Lower lobe of right lung (tissue), 2 donors: ENCODE measurements at regions not wholly inside any gene's neighbourhood (a gene's known extent, or its start where the extent isn't known, plus 50 kb on each side); places are given as distances from the start of the nearest gene placed in this dataset.
"Not testable (repeated sequence)": the region's sequence is repeated elsewhere in the genome, so short reads cannot be mapped to it uniquely, and the experiment has no call there.

Experiments used
- ATAC-seq, 2 donors: fragments of 200-7000 bp; cut with Tn5 transposase; one replicate each; pipeline ENCODE4 v1.9.1; 2020 to 2022; ENCODE audit warnings: mild to moderate bottlenecking in 2 of 2, moderate library complexity in 2 of 2
- DNase-seq: peaks from one replicate; pipeline ENCODE4 v3.0.0-alpha.2; 2020
- H3K27ac ChIP-seq: fragments of 200-600 bp; one replicate; pipeline ENCODE4 v1.8.0; 2022
- H3K27me3 ChIP-seq: fragments of 200-600 bp; one replicate; pipeline ENCODE4 v1.8.0; 2022; ENCODE audit warnings: low read depth
- H3K36me3 ChIP-seq: fragments of 200-600 bp; one replicate; pipeline ENCODE4 v1.8.0; 2022; ENCODE audit warnings: mild to moderate bottlenecking
- H3K4me1 ChIP-seq: fragments of 200-600 bp; one replicate; pipeline ENCODE4 v1.8.0; 2022
- H3K4me3 ChIP-seq: fragments of 200-600 bp; one replicate; pipeline ENCODE4 v1.8.0; 2022; ENCODE audit warnings: mild to moderate bottlenecking
- H3K9me3 ChIP-seq: fragments of 200-600 bp; one replicate; pipeline ENCODE4 v1.8.0; 2022
- intact Hi-C: fragments of 100-400 bp; cut with DNase I; formaldehyde crosslinking; loops from one replicate; pipeline ENCODE4 v1.11.0; 2022
- TF ChIP-seq, protein P1 (sequence below): fragments of 200-600 bp; IDR thresholded peaks from one replicate; pipeline ENCODE4 v1.8.0; 2022; ENCODE audit warnings: antibody characterized with exemption, mild to moderate bottlenecking
- donor health status: DM: no; HTN: yes; CAD: no; lungs with severe emphysema.

DNA sequence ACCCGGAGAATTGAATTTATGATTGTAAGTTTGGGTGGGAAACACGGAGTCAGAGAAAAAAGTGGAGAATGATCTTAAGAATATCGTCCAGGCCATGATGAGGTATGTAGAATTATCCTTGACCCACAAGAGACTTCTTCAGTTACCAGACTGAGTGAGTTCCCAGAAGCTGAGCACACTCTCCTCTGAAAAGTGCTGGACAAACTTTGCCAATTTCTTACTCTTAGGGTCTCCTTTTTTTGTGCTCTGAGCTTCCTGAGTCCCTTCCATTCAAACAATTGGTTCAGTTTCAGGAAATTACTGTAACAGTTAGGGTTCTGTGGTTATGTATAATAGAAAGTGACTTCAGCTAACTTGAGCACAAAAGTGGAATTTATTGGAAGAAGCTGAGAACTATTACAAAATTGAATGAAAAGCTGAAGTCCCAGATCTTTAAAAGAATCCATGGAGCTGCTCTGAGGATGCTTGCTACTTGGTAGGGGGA, 50.6 kb upstream of the EHBP1 start:
- Histone ChIP-seq H3K9me3 (no peaks in the 10 kb centered on the region), H3K4me1 (peaks cover 3% of the 10 kb centered on the region), H3K27me3 (no peaks in the 10 kb centered on the region), H3K36me3 (no peaks in the 10 kb centered on the region), H3K27ac (no peak overlapping the region), H3K4me3 (no peak overlapping the region)
- intact Hi-C loops: no loop called here
- TF ChIP-seq, protein P1, sequence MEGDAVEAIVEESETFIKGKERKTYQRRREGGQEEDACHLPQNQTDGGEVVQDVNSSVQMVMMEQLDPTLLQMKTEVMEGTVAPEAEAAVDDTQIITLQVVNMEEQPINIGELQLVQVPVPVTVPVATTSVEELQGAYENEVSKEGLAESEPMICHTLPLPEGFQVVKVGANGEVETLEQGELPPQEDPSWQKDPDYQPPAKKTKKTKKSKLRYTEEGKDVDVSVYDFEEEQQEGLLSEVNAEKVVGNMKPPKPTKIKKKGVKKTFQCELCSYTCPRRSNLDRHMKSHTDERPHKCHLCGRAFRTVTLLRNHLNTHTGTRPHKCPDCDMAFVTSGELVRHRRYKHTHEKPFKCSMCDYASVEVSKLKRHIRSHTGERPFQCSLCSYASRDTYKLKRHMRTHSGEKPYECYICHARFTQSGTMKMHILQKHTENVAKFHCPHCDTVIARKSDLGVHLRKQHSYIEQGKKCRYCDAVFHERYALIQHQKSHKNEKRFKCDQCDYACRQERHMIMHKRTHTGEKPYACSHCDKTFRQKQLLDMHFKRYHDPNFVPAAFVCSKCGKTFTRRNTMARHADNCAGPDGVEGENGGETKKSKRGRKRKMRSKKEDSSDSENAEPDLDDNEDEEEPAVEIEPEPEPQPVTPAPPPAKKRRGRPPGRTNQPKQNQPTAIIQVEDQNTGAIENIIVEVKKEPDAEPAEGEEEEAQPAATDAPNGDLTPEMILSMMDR: no peak
- no peak for ATAC-seq
- no peak for DNase-seq

DNA sequence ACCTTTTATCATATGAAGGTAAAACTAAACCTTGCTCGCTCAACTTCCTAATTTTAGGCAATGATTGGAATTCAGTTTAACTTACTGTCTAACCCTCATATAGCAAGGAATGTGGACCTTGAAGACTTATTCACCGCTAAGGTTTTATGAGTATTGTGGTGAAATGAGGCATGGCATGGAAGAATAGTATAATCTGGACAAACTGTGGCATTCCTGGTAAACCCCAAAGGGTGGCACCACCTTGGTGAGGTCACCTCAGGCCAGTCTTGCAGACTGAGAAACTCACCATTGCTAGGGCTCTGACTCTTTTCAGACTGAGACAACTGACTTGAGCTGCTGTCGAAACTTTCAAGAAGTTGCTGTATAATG, 51.1 kb upstream of the EHBP1 start:
- TF ChIP-seq, protein P1: no peak
- H3K27ac ChIP-seq: no peak overlapping the region

DNA sequence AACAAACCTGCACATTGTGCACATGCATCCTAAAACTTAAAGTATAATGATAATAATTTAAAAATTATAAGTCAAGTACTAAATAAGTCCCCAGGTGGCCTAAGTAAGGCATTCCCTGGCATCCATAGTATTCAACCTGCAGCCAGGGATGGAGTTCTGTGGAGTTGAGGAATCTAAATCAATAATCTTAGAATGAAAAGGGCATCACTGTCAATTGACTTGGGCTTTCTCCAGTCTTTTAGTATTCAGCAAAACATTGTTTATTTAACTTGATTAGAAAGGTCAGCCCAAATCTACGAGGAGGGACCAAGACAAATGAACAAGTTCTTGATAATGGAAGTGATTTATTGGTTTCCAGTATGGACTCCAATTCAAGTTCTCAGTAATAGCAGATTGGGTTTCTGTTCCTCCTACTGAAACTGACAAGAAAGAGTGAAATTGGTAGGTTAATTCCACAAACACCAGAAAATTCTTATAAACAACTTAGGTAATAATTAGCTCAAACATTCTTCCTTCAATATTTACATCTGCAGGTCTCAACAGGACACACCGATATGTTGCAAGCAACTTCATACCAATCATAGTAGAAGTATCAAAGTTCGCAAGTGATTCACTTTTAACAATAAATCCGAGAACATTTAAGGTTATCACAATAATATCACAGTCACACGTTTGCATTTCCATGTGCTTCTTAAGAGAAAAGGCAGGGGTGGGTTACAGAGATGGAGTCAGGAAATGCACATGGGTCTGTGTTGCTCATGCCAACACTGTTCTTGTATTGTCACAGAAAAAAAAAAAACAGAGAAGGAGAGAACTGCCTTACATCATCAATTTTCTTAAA, 51.7 kb upstream of the EHBP1 start:
- TF ChIP-seq, protein P1: no peak
- DNase-seq (no peak), ATAC-seq (no peak)
- Histone ChIP-seq H3K27ac (no peak overlapping the region), H3K4me3 (no peak overlapping the region), H3K36me3 (no peaks in the 10 kb centered on the region), H3K4me1 (no peaks in the 10 kb centered on the region), H3K9me3 (no peaks in the 10 kb centered on the region), H3K27me3 (no peaks in the 10 kb centered on the region)
- intact Hi-C loops: no loop called here

More for the DNA sequence above, 51.1 kb upstream of the EHBP1 start:
- H3K27me3 ChIP-seq: no peaks in the 10 kb centered on the region
- no peaks in the 10 kb centered on the region for H3K4me1 ChIP-seq
- H3K9me3 ChIP-seq: no peaks in the 10 kb centered on the region
- no peaks in the 10 kb centered on the region for H3K36me3 ChIP-seq
- intact Hi-C loops: no loop called here
- no peak for DNase-seq
- H3K4me3 ChIP-seq: no peak overlapping the region
- no peak for ATAC-seq

DNA sequence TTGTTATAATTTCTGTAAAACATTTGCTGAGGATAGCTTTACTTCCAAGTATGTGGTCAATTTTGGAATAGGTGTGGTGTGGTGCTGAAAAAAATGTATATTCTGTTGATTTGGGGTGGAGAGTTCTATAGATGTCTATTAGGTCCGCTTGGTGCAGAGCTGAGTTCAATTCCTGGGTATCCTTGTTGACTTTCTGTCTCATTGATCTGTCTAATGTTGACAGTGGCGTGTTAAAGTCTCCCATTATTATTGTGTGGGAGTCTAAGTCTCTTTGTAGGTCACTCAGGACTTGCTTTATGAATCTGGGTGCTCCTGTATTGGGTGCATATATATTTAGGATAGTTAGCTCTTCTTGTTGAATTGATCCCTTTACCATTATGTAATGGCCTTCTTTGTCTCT, 56.4 kb upstream of the EHBP1 start:
- DNase-seq, H3K4me3 ChIP-seq, H3K27me3 ChIP-seq, ATAC-seq, H3K27ac ChIP-seq, H3K4me1 ChIP-seq, intact Hi-C loops, H3K9me3 ChIP-seq, H3K36me3 ChIP-seq: not testable (repeated sequence)

DNA sequence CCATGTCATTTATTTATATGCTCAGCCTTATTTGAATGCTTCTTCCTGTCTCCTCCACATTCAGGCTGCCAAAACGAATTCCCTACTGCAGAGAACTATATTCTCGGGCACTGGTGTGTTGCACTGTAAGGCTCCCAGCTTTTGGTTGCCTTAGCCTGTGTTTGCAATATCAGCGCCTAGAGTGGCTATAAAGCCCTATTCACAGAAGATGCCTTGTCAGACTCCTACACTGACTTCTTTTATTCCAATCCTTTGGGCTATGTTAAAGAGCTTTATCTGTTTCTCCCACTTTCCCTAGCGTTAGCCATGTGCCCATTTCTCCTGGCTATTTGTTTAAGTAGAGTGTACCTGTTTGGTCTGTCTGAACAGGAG, 62.4 kb upstream of the EHBP1 start:
- H3K4me3 ChIP-seq: no peak overlapping the region
- TF ChIP-seq, protein P1: no peak
- no peak overlapping the region for H3K27ac ChIP-seq
- H3K27me3 ChIP-seq: no peaks in the 10 kb centered on the region
- intact Hi-C loops: no loop called here
- no peak for ATAC-seq
- no peaks in the 10 kb centered on the region for H3K9me3 ChIP-seq
- DNase-seq: no peak
- no peaks in the 10 kb centered on the region for H3K36me3 ChIP-seq
- no peaks in the 10 kb centered on the region for H3K4me1 ChIP-seq

DNA sequence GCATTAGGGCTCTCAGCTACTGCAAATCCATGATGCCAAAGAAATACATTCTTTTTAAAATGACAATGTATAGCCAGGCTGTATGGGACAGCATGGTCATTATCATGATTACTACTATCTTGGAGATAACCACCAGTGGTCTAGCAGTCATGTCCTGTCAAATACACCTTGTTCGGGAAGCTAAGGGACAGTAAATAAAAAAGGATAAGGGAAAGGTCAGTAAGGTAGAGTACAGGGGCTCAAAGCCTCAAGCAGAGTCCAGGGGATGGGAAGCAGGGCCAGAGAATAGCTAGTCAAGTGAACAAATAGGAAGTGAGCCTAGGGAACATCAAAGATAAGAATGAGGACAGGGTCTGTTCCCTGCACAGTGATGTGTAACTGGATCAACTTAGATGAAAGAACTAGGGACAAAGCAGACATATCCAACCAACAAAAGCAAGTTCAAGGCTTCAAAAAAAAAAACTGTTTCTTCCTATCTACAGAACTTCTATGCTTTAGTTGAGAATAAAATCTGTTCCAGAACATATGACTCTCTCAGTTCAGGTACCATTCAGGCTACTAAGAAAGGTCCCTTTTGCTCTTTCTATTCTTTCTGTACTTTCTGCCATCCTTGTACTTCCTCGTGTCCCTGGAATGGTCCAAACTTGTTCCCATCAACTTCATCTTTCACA, 62.9 kb upstream of the EHBP1 start:
- DNase-seq (no peak), ATAC-seq (no peak)
- Histone ChIP-seq H3K4me1 (no peaks in the 10 kb centered on the region), H3K9me3 (no peaks in the 10 kb centered on the region), H3K27me3 (no peaks in the 10 kb centered on the region), H3K27ac (no peak overlapping the region), H3K36me3 (no peaks in the 10 kb centered on the region), H3K4me3 (no peak overlapping the region)
- intact Hi-C loops: no loop called here
- TF ChIP-seq, protein P1: no peak
